GM12873 (cell line): ENCODE measurements at regions not wholly inside any gene's neighbourhood (a gene's known extent, or its start where the extent isn't known, plus 50 kb on each side); places are given as distances from the start of the nearest gene placed in this dataset.

Experiments
- TF ChIP-seq, protein P1 (sequence below): IDR thresholded peaks from 2 replicates; pipeline ENCODE4 v1.5.1; 2012; ENCODE audit warnings: low read depth, mild to moderate bottlenecking, moderate library complexity, low read length, control low read depth; ENCODE audit not compliant: insufficient read depth; ENCODE audit errors: missing control alignments

DNA sequence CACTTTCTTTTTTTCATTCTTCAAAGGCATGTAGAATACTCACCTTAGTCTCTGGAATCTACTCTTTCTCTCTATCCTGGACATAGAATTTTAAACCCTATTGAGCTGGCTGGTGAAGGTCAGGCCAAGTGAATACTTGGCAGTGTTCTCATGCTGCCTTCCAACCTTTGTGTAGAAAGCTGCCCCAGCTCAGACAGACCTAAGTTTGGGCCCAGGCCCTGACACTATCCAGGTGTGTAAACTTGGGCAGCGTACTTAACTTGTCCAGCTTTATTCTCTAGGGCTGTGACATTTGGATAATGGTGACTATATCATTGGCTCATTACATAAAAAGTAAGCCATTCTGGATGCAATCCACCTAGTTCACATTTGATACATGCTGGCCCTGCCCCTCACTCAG is 298.3 kb downstream of the IRX1 start:
- TF ChIP-seq, protein P1, sequence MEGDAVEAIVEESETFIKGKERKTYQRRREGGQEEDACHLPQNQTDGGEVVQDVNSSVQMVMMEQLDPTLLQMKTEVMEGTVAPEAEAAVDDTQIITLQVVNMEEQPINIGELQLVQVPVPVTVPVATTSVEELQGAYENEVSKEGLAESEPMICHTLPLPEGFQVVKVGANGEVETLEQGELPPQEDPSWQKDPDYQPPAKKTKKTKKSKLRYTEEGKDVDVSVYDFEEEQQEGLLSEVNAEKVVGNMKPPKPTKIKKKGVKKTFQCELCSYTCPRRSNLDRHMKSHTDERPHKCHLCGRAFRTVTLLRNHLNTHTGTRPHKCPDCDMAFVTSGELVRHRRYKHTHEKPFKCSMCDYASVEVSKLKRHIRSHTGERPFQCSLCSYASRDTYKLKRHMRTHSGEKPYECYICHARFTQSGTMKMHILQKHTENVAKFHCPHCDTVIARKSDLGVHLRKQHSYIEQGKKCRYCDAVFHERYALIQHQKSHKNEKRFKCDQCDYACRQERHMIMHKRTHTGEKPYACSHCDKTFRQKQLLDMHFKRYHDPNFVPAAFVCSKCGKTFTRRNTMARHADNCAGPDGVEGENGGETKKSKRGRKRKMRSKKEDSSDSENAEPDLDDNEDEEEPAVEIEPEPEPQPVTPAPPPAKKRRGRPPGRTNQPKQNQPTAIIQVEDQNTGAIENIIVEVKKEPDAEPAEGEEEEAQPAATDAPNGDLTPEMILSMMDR: no peak

DNA sequence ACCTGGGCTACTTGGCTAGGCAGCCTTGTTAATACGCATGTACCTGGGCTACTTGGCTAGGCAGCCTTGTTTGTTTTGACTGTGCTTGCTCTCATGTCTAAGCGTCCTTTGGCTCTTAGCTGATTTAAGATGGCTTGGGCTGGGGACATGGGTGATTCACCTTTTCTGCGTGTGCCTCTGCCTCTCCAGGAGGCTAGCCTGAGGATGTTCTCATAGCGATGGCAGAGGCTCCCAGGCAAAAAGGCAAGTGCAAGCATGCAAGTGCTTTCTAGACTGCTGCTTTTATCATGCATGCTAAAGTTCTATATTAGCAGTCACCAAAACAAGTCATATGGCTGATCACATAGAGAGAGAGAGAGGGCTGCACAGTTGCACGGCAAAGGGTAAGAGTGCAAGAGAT is 300.5 kb downstream of the IRX1 start:
- TF ChIP-seq, protein P1: no peak

DNA sequence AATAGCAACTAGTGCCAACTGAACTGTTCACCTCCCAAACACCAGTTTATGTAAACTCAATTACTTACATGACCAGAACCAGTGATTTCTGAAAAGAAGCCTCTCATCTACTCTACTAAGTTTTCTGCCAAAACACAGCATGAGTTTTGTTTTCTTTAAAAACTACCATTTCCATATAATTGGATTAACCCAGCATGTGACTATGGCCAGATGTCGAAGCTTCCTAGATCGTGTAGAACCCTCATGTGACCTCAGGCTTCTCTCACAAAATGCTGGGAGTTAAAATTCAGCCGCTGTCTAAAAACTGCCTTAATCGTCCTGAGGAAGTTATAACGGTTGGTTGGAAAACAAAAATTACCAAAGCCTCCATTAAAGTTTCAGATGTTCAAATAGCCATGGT is 303.5 kb downstream of the IRX1 start:
- TF ChIP-seq, protein P1: no peak

DNA sequence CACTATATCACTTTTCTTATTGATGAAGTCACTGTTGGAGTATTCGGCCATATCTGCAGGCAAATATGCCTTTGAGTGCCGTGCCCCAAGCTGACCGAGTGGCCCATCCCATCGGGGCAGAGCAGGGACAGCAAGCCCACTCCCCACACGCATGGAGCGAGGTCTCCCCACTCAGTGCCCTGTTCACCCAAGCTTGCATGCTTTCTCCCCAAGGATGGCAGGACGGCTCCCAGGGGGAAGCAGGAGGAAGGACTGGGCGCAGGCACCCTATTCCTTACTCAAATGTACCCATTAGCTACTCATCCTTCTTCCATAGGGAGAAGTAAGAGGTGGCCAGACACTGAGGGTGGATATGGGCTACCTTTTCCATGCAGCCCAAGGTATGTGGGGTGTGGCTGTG is 309.0 kb downstream of the IRX1 start:
- TF ChIP-seq, protein P1: no peak

DNA sequence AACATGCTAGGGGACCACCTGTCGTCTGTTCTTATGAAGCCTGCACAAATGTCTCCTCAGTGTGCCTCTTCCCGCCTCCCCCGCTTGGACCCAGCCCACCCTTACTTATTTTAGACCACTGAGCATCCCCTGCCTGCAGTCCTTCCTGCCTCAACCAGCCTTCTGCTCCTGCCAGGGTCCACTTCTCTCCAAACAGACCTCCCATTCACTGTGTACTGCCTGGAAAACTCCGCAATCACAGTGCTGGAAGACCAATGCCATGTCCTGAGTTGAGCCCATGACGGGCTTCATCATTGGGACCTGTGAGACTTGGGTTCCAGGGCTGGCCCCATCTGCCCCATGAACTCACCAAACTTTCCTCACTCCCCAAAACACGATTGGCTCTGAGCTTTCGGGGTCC is 309.4 kb downstream of the IRX1 start:
- TF ChIP-seq, protein P1: no peak

DNA sequence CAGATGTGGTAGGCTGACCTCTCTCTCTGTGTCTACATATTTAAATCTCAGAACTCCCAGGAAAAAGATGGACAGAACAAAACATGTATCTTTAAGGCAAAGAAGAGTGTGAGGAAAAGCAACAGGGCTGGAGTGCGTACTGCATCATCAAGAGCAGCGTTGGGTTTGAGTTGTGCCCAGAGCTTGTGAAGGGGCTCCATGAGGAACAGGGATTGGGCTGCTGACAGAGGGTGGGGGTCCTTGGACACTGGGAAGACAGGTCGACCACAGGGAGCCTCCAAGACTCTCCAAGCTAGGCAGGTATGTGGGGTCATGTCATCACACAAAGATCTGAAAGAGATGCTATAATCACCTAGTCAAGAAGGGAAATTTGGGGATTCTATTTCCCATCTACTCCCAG is 309.9 kb downstream of the IRX1 start:
- TF ChIP-seq, protein P1: no peak

DNA sequence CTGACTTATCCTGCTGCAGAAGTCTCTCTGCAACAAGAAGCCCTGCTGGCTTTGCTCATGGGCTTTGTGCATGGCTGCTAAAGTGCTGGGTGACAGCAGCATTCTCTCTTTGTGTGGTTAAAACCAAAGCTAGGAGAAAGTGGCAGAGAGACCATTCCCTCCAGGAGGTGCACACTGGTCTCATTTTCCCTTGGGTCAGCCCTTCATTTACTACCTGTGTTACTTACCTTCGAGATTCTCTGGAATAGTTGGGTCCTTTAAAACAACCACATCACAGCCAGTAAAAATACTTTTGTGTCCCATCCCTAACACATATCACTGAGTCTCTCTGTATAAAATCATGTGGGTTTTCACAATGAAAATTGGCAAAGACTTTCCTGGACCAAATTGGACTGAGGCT is 315.5 kb downstream of the IRX1 start:
- TF ChIP-seq, protein P1: no peak
